Stomach (tissue), 8 donors: ENCODE measurements at regions not wholly inside any gene's neighbourhood (a gene's known extent, or its start where the extent isn't known, plus 50 kb on each side); places are given as distances from the start of the nearest gene placed in this dataset.

Experiments
- DNase-seq, 2 donors: peaks; one replicate each; pipeline versions ENCODE4 v3.0.0 to v3.0.0-alpha.2; 2013 to 2019
- H3K27ac ChIP-seq, 5 donors: fragments of 200-600 bp in 4 of 5; sonication (generic) in 4 of 5; one replicate each; pipeline ENCODE4 v1.5.1; 2013 to 2019; ENCODE audit warnings: mild to moderate bottlenecking in 1 of 5, moderate library complexity in 1 of 5
- H3K27me3 ChIP-seq, 3 donors: fragments of 200-600 bp; sonication (generic); one replicate each; pipeline ENCODE4 v1.5.1; 2017 to 2019; ENCODE audit warnings: mixed run types in 1 of 3
- H3K36me3 ChIP-seq, 4 donors: fragments of 200-600 bp; sonication (generic); 1 replicate in 3 of 4; 2 replicates in 1 of 4; pipeline ENCODE4 v1.5.1; 2016 to 2019
- H3K4me1 ChIP-seq, 4 donors: fragments of 200-600 bp; sonication (generic); one replicate each; pipeline ENCODE4 v1.5.1; 2016 to 2019
- H3K4me3 ChIP-seq, 4 donors: fragments of 200-600 bp; sonication (generic) in 3 of 4; one replicate each; pipeline ENCODE4 v1.5.1; 2016 to 2019; ENCODE audit warnings: mild to moderate bottlenecking in 1 of 4
- H3K9me3 ChIP-seq, 4 donors: fragments of 200-600 bp; sonication (generic); one replicate each; pipeline ENCODE4 v1.5.1; 2016 to 2019
- CTCF ChIP-seq, 7 experiments: fragments of 450-650 bp in 4 of 7; fragments of 200-600 bp in 3 of 7; sonication (generic) in 3 of 7; IDR thresholded peaks; one replicate each; pipeline ENCODE4 v1.5.1; 2016 to 2019; ENCODE audit warnings: antibody characterized with exemption in 7 of 7, control low read depth in 2 of 7, mild to moderate bottlenecking in 1 of 7
- EP300 ChIP-seq: sonication (generic); formaldehyde crosslinking; IDR thresholded peaks from one replicate; pipeline ENCODE4 v1.6.1; 2017; ENCODE audit warnings: antibody characterized with exemption
- POLR2A ChIP-seq, 4 donors: fragments of 450-650 bp; IDR thresholded peaks; one replicate each; pipeline ENCODE4 v1.6.1; 2016; ENCODE audit warnings: antibody characterized with exemption in 4 of 4, control low read depth in 2 of 4, mild to moderate bottlenecking in 1 of 4, moderate library complexity in 1 of 4
- POLR2AphosphoS5 ChIP-seq, 3 donors: sonication (generic); formaldehyde crosslinking; IDR thresholded peaks; one replicate each; pipeline ENCODE4 v1.6.1; 2016; ENCODE audit warnings: antibody characterized with exemption in 3 of 3
- WGBS, 5 donors: extraction: QIAGEN DNeasy Blood & Tissue Kit in 3 of 5; methylation state at CpG; one replicate each; pipeline versions ENCODE4 v1.1.5 to v1.1.7; 2013 to 2018; 5-methylcytosine and 5-hydroxymethylcytosine counted together
- intact Hi-C: fragments of 100-400 bp; cut with DNase I; formaldehyde crosslinking; loops from one replicate; pipeline ENCODE4 v1.15.1; 2023; ENCODE audit warnings: low total_unique reads
- donor health status: healthy with polysubstance abuse.
- donor health status: Bipolar disorder and iron deficiency.
- donor health status: healthy.

GRCh38 chr20:12482661-12483060 is 526.1 kb upstream of the SPTLC3 start:
- H3K9me3 ChIP-seq = peaks cover 0 to 3% (median 0%) of the 10 kb centered on the region in 4 donors
- no peaks in the 10 kb centered on the region for H3K4me1 ChIP-seq
- 73 to 96% (median 88%) methylated on average over 2 of the region's 2 CpGs for WGBS, 5 donors
- no peak overlapping the region for H3K27ac ChIP-seq
- no peaks in the 10 kb centered on the region for H3K36me3 ChIP-seq
- H3K4me3 ChIP-seq = no peak overlapping the region
- peak in 1 of 2 donors; percentile 46 for DNase-seq
- H3K27me3 ChIP-seq = no peaks in the 10 kb centered on the region
- intact Hi-C loops = no loop called here
- TF ChIP-seq EP300 (no peak), POLR2AphosphoS5 (IDR thresholded peaks at IDR 0.05) (no peak), POLR2A (IDR thresholded peaks at IDR 0.05) (no peak), CTCF (IDR thresholded peaks at IDR 0.05) (no peak)

GRCh38 chr20:12502443-12502842 is 506.3 kb upstream of the SPTLC3 start:
- Histone ChIP-seq H3K36me3 (no peaks in the 10 kb centered on the region), H3K4me1 (no peaks in the 10 kb centered on the region), H3K27ac (no peak overlapping the region), H3K4me3 (no peak overlapping the region), H3K9me3 (no peaks in the 10 kb centered on the region), H3K27me3 (no peaks in the 10 kb centered on the region)
- no peak for TF ChIP-seq CTCF (IDR thresholded peaks at IDR 0.05)
- TF ChIP-seq POLR2AphosphoS5 (IDR thresholded peaks at IDR 0.05) = no peak
- TF ChIP-seq POLR2A (IDR thresholded peaks at IDR 0.05) = no peak
- TF ChIP-seq EP300 = no peak
- 64 to 81% (median 73%) methylated on average over 2 of the region's 2 CpGs for WGBS, 5 donors
- no peak for DNase-seq
- intact Hi-C loops = no loop called here

- intact Hi-C loops = no loop called here
- H3K27me3 ChIP-seq = no peaks in the 10 kb centered on the region
- TF ChIP-seq POLR2A (IDR thresholded peaks at IDR 0.05) = no peak
Observed at GRCh38 chr20:12504779-12505178, 504.0 kb upstream of the SPTLC3 start.

GRCh38 chr20:12511499-12511898 is 497.3 kb upstream of the SPTLC3 start:
- Histone ChIP-seq H3K4me1 (no peaks in the 10 kb centered on the region), H3K4me3 (no peak overlapping the region), H3K36me3 (no peaks in the 10 kb centered on the region), H3K9me3 (no peaks in the 10 kb centered on the region), H3K27me3 (no peaks in the 10 kb centered on the region), H3K27ac (no peak overlapping the region)
- no peak for DNase-seq
- 74 to 86% (median 83%) methylated on average over 3 of the region's 3 CpGs for WGBS, 5 donors
- intact Hi-C loops = no loop called here
- TF ChIP-seq EP300 (no peak), CTCF (IDR thresholded peaks at IDR 0.05) (no peak), POLR2A (IDR thresholded peaks at IDR 0.05) (no peak), POLR2AphosphoS5 (IDR thresholded peaks at IDR 0.05) (no peak)

More at GRCh38 chr20:12504779-12505178, 504.0 kb upstream of the SPTLC3 start:
- WGBS, 5 donors = 60 to 79% (median 70%) methylated on average over 1 of the region's 1 CpG
- no peak overlapping the region for H3K27ac ChIP-seq
- no peaks in the 10 kb centered on the region for H3K9me3 ChIP-seq
- H3K4me3 ChIP-seq = no peak overlapping the region
- DNase-seq = no peak
- no peaks in the 10 kb centered on the region for H3K36me3 ChIP-seq
- no peaks in the 10 kb centered on the region for H3K4me1 ChIP-seq

- no peaks in the 10 kb centered on the region for H3K9me3 ChIP-seq
- H3K36me3 ChIP-seq = no peaks in the 10 kb centered on the region
- H3K4me3 ChIP-seq = no peak overlapping the region
- no peak for DNase-seq
- intact Hi-C loops = no loop called here
- no peaks in the 10 kb centered on the region for H3K4me1 ChIP-seq
- no peak for TF ChIP-seq EP300
- TF ChIP-seq POLR2A (IDR thresholded peaks at IDR 0.05) = no peak
- no peak for TF ChIP-seq POLR2AphosphoS5 (IDR thresholded peaks at IDR 0.05)
- TF ChIP-seq CTCF (IDR thresholded peaks at IDR 0.05) = no peak
- H3K27me3 ChIP-seq = no peaks in the 10 kb centered on the region
- no peak overlapping the region for H3K27ac ChIP-seq
- 63 to 74% (median 65%) methylated on average over 1 of the region's 1 CpG for whole genome bisulfite sequencing, 5 donors
Observed at GRCh38 chr20:12512755-12513154, 496.0 kb upstream of the SPTLC3 start.
